Astrocyte of the spinal cord (primary cell): ENCODE measurements at regions not wholly inside any gene's neighbourhood (a gene's known extent, or its start where the extent isn't known, plus 50 kb on each side); places are given as distances from the start of the nearest gene placed in this dataset.

ENCODE experiments used
- DNase-seq: peaks from one replicate; pipeline ENCODE4 v3.0.0; 2011; ENCODE audit warnings: low read depth, low spot score
- H3K4me3 ChIP-seq: 2 replicates; pipeline ENCODE4 v1.5.1; 2011; ENCODE audit warnings: low read depth, mild to moderate bottlenecking, low read length, moderate library complexity
- in situ Hi-C: cut with HindIII; loops from 2 replicates; pipeline ENCODE4 v1.10.0; 2017; ENCODE audit warnings: low sequenced_read_pairs
- TF ChIP-seq, protein P1 (sequence below): IDR thresholded peaks from 2 replicates; pipeline ENCODE4 v1.5.1; 2012; ENCODE audit warnings: low read depth, mild to moderate bottlenecking, low read length, inconsistent platforms

DNA sequence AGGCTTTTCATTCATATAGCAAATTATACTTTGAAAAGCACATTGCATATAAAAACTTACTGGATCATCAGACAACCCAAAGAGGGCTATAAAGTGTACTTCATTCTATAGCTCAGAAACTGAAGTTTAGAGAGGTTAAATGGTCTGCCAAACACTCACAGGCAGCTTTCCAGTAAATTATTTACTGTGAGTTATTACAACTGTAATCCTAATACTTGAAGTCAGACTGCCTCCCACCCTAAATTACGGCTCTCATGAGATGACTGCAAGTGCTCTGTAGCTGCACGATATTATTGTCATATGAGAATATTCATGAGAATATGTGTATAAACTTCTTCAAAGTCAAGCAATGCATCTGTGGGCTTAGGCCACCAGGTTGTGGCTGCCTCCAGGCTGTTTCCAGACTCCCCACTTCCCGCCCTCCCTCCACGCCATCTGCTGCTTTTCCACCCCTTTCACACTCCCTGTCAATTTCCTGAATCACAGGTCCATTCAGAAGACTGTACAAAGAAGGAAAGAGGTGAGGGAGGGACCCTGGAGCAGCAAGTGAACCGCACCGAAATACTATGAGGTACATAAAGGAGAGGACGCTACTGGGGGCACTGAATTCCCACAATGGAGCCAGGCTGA lies 111.1 kb upstream of the SPOPL start:
- TF ChIP-seq, protein P1, sequence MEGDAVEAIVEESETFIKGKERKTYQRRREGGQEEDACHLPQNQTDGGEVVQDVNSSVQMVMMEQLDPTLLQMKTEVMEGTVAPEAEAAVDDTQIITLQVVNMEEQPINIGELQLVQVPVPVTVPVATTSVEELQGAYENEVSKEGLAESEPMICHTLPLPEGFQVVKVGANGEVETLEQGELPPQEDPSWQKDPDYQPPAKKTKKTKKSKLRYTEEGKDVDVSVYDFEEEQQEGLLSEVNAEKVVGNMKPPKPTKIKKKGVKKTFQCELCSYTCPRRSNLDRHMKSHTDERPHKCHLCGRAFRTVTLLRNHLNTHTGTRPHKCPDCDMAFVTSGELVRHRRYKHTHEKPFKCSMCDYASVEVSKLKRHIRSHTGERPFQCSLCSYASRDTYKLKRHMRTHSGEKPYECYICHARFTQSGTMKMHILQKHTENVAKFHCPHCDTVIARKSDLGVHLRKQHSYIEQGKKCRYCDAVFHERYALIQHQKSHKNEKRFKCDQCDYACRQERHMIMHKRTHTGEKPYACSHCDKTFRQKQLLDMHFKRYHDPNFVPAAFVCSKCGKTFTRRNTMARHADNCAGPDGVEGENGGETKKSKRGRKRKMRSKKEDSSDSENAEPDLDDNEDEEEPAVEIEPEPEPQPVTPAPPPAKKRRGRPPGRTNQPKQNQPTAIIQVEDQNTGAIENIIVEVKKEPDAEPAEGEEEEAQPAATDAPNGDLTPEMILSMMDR, result no peak
- in situ Hi-C loops, result no loop called here
- no peak overlapping the region for H3K4me3 ChIP-seq
- DNase-seq, result no peak

GRCh38 chr2:138391946-138392345 lies 109.6 kb upstream of the SPOPL start:
- H3K4me3 ChIP-seq, result no peak overlapping the region
- TF ChIP-seq, protein P1, result no peak
- DNase-seq, result no peak
- in situ Hi-C loops, result no loop called here

- in situ Hi-C loops, result no loop called here
- no peak overlapping the region for H3K4me3 ChIP-seq
- DNase-seq, result peak; percentile 72
- TF ChIP-seq, protein P1, result no peak
Measured at GRCh38 chr2:138395565-138396306, 105.8 kb upstream of the SPOPL start.

DNA sequence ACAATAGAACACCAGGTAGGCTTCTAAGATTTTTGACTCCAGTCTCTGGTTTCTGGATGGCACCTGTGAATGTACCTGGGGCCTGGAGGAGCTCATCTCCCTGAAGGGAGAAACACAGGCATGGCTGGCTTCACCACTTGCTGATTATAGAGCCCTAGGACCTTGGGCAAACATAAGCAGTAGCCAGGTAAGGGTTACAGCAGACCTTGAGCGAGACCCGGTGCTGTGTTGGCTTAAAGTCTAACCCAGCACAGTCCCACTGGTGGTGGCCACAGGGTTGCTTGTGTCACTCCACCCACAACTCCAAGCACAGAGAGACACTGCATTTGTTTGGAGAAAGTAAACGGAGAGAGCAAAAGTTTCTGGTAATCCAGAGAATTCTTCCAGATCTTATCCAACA lies 104.7 kb upstream of the SPOPL start:
- no peak for DNase-seq
- TF ChIP-seq, protein P1, result no peak
- H3K4me3 ChIP-seq, result no peak overlapping the region
- in situ Hi-C loops, result no loop called here

DNA sequence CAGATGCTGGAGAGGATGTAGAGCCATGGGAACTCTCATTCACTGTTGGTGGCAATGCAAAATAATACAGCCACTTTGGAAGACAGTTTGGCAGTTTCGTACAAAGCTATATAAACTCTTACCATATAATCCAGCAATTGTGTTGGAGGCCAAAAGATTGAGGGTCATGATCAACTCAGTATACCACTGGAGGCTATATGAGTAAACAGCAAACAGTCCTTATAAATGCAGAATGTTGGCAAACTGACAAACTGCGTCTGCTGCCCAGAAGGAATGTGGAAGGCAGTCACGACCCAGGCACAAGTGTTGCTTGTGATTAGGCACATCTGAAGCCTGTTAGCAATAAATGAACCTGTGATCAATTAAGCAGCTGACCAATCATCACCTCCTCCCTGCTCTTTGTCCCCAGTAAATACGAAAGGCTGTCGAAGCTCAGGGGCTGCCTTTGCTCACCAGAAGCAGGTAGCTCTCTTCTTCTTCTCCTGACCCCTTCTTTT lies 98.1 kb upstream of the SPOPL start:
- no peak overlapping the region for H3K4me3 ChIP-seq
- in situ Hi-C loops, result no loop called here
- no peak for DNase-seq
- TF ChIP-seq, protein P1, result no peak

DNA sequence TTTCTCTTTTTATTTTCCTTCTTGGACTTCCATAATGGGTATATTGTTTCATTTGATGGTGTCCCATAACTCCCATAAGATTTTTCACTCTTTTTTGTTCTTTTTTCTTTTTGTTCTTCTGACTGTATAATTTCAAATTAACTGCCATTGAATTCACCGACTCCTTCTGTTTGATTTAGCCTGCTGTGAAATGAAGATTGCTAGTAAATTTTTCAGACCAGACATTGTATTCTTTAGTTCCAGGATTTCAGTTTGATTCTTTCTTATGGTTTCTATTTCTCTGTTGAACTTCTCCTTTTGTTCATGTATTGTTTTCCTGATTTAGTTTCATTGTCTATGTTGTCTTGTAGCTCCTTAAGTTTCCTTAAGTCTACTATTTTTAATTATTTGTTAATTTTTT lies 87.6 kb upstream of the SPOPL start:
- in situ Hi-C loops, result no loop called here
- TF ChIP-seq, protein P1, result no peak
- DNase-seq, result no peak
- H3K4me3 ChIP-seq, result no peak overlapping the region
